ENCODE measurements at regions not wholly inside any gene's neighbourhood (a gene's known extent, or its start where the extent isn't known, plus 50 kb on each side); places are given as distances from the start of the nearest gene placed in this dataset.

DNA sequence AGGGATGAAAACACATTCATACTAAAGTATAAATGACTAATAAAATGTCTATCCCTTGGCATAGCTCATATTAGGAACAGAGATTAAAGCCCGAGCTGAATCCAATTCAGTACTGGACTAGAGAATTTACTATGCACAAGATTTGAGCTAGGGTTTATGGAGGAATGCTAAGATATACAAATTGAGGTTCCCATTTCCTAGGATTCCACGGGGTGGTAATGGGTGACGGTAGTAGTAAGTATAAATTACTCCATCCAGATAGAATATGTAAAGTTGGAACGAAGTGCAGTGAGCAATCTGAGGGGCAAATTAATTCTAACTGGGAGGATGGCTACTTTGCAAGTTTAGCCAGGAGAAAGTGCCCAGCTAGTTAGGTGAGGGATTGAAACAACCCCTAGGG lies 156.5 kb downstream of the GAS1 start:
- TF ChIP-seq POLR2A (IDR thresholded peaks at IDR 0.05; ENCODE audit: low read length) = no peak
- TF ChIP-seq GATA1 (IDR thresholded peaks at IDR 0.05; ENCODE audit: low read depth, low read length) = no peak

All from erythroblast (primary cell).